ENCODE measurements at regions not wholly inside any gene's neighbourhood (a gene's known extent, or its start where the extent isn't known, plus 50 kb on each side); places are given as distances from the start of the nearest gene placed in this dataset.

DNA sequence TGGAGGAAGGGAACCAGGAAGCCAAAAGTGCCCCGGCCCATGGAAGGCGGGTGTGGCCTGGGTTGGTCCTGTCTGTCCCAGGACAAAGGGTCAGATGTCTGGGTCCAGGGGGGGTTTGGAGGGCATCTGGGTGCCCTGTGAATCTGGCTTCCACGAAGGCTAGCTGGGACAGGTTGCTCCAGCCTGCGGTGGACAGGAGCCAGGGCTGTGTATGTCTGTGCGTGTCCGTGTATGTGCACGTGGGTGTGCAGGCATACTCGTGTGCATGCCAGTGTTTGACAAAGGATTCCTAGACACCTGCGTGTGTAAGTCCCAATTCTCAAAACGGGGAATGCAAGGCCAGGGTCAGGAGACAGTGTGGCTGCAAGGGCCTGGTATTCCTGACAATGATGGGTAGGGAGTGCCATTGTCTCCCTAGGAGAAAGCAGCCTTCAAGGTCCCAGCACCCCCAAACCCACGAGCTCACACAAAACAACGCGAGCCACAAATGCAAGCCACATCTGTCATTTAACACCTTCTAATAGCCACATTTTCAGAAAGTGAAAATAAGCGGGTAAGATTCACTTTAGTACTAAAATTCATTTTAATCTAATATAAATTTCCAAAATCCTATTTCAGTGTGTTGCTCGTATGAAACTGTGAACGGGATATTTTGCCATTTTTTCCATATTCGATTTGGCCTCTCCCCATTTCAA, 78.4 kb upstream of the WNT7B start:
- Histone ChIP-seq H3K4me1 (ENCODE audit: control insufficient read depth, low read length) (peaks cover 63% of the 10 kb centered on the region), H3K27me3 (ENCODE audit: control insufficient read depth, low read length) (no peaks in the 10 kb centered on the region), H3K27ac (ENCODE audit: low read depth, low read length) (peak overlapping the region; percentile 73), H3K79me2 (ENCODE audit: control insufficient read depth, low read length) (peaks cover 34% of the 10 kb centered on the region), H3K4me3 (ENCODE audit: low read length) (peak overlapping the region; percentile 81), H3K36me3 (ENCODE audit: control insufficient read depth, low read length) (0 out of 2 replicates have a peak, but pooled peaks cover 3% of the 10 kb centered on the region), H3K4me2 (ENCODE audit: low read length) (peak overlapping the region; percentile 96), H3K9me3 (ENCODE audit: control insufficient read depth, insufficient read depth, low read length) (no peaks in the 10 kb centered on the region), H4K20me1 (ENCODE audit: control insufficient read depth, insufficient read depth, low read depth, low read length) (no peaks in the 10 kb centered on the region), H3F3A (ENCODE audit: control insufficient read depth, insufficient read depth) (peaks cover 14% of the 10 kb centered on the region), H3K9me2 (replicated peaks; ENCODE audit: control insufficient read depth, low read length) (no peaks in the 10 kb centered on the region)
- TF ChIP-seq, protein P1, sequence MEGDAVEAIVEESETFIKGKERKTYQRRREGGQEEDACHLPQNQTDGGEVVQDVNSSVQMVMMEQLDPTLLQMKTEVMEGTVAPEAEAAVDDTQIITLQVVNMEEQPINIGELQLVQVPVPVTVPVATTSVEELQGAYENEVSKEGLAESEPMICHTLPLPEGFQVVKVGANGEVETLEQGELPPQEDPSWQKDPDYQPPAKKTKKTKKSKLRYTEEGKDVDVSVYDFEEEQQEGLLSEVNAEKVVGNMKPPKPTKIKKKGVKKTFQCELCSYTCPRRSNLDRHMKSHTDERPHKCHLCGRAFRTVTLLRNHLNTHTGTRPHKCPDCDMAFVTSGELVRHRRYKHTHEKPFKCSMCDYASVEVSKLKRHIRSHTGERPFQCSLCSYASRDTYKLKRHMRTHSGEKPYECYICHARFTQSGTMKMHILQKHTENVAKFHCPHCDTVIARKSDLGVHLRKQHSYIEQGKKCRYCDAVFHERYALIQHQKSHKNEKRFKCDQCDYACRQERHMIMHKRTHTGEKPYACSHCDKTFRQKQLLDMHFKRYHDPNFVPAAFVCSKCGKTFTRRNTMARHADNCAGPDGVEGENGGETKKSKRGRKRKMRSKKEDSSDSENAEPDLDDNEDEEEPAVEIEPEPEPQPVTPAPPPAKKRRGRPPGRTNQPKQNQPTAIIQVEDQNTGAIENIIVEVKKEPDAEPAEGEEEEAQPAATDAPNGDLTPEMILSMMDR (IDR thresholded peaks at IDR 0.05; ENCODE audit: low read depth, low read length, poor library complexity, severe bottlenecking), result no peak
- TF ChIP-seq EZH2phosphoT487 (IDR thresholded peaks at IDR 0.05; ENCODE audit: borderline replicate concordance, low read length), result no peak

DNA sequence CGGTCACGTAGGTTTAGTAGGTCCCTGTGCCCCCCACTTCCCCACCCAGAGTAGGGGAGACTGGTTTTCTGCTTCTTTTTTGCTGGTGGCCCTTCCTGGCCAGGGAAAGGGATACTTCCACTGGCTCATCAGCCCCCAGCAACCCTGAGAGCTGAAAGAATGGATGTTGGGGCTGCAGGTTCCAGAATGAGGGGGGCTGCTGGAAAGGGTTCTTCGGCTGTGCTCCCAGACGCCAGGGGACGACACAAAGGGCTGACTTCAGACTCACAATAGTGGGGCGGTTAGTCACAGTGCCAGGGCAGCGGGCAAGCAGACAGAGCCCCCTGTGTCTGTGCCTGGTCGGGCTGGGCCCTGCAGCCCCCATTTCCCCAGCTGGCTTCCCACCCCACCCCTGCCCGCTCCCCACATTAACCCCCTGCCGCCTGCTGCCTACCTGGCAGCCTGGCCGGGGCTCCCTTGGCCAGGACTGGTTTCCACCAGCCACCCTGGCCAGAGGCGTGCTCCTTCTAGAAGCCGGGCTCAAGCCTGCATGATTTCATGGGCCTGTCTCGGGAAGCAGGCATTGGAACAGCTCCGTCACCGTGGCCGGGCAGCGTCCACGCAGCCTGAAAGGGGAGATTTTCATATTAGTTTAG, 79.1 kb upstream of the WNT7B start:
- Histone ChIP-seq H3K27me3 (ENCODE audit: control insufficient read depth, low read length) (no peaks in the 10 kb centered on the region), H3K36me3 (ENCODE audit: control insufficient read depth, low read length) (0 out of 2 replicates have a peak, but pooled peaks cover 3% of the 10 kb centered on the region), H3K9me2 (replicated peaks; ENCODE audit: control insufficient read depth, low read length) (no peaks in the 10 kb centered on the region), H3K4me3 (ENCODE audit: low read length) (peak overlapping the region; percentile 70), H4K20me1 (ENCODE audit: control insufficient read depth, insufficient read depth, low read depth, low read length) (no peaks in the 10 kb centered on the region), H3K27ac (ENCODE audit: low read depth, low read length) (peak overlapping the region; percentile 83; the same call in 1 of the 2 replicates), H3K79me2 (ENCODE audit: control insufficient read depth, low read length) (peaks cover 34% of the 10 kb centered on the region), H3K4me1 (ENCODE audit: control insufficient read depth, low read length) (peaks cover 63% of the 10 kb centered on the region), H3K4me2 (ENCODE audit: low read length) (peak overlapping the region; percentile 96), H3K9me3 (ENCODE audit: control insufficient read depth, insufficient read depth, low read length) (no peaks in the 10 kb centered on the region), H3F3A (ENCODE audit: control insufficient read depth, insufficient read depth) (peaks cover 14% of the 10 kb centered on the region)
- TF ChIP-seq EZH2phosphoT487 (IDR thresholded peaks at IDR 0.05; ENCODE audit: borderline replicate concordance, low read length), result no peak
- TF ChIP-seq, protein P1 (IDR thresholded peaks at IDR 0.05; ENCODE audit: low read depth, low read length, poor library complexity, severe bottlenecking), result no peak

DNA sequence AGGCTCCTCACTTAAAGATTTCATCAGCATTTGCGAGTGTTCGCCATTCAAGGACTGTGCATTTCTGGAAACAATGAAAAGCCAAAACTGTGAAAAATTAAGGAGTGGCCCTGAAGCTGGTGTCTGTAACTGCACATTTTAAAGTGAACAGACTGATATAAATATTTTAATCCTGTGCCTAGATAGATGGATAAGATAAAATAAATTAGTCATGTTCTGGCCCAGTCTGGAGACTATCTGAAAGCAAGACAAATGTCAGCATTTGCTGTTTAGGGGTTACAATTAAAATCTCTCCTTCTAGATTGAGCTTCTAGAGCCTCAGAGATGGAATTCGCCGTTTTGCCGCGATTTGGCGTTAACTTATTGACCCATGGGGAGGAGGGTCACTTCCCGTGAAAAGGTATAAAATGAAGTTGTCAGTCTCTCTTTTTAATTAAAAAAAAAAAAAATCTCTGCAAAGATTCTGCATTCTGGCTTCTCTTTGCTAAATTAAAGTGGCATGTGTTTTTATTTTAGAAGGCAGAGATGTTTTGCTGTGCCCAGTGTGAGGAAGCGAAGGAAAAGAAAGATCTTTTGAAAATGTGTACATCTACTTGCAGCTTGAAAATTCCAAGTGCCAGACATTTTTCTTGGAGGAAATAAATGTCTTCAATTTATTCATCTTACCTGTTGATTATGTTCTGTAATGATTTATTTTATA, 79.7 kb upstream of the WNT7B start:
- peaks cover 14% of the 10 kb centered on the region for H3F3A ChIP-seq (ENCODE audit: control insufficient read depth, insufficient read depth)
- peaks cover 34% of the 10 kb centered on the region for H3K79me2 ChIP-seq (ENCODE audit: control insufficient read depth, low read length)
- H3K36me3 ChIP-seq (ENCODE audit: control insufficient read depth, low read length), result 0 out of 2 replicates have a peak, but pooled peaks cover 3% of the 10 kb centered on the region
- H4K20me1 ChIP-seq (ENCODE audit: control insufficient read depth, insufficient read depth, low read depth, low read length), result no peaks in the 10 kb centered on the region
- no peaks in the 10 kb centered on the region for H3K9me2 ChIP-seq (replicated peaks; ENCODE audit: control insufficient read depth, low read length)
- peak overlapping the region; percentile 70 for H3K4me3 ChIP-seq (ENCODE audit: low read length)
- H3K27me3 ChIP-seq (ENCODE audit: control insufficient read depth, low read length), result no peaks in the 10 kb centered on the region
- H3K27ac ChIP-seq (ENCODE audit: low read depth, low read length), result peak overlapping the region; percentile 83
- H3K9me3 ChIP-seq (ENCODE audit: control insufficient read depth, insufficient read depth, low read length), result no peaks in the 10 kb centered on the region
- peaks cover 63% of the 10 kb centered on the region for H3K4me1 ChIP-seq (ENCODE audit: control insufficient read depth, low read length)
- TF ChIP-seq EZH2phosphoT487 (IDR thresholded peaks at IDR 0.05; ENCODE audit: borderline replicate concordance, low read length), result no peak
- TF ChIP-seq, protein P1 (IDR thresholded peaks at IDR 0.05; ENCODE audit: low read depth, low read length, poor library complexity, severe bottlenecking), result no peak
- H3K4me2 ChIP-seq (ENCODE audit: low read length), result peak overlapping the region; percentile 96
